Large intestine (tissue), 3 donors: ENCODE measurements at regions not wholly inside any gene's neighbourhood (a gene's known extent, or its start where the extent isn't known, plus 50 kb on each side); places are given as distances from the start of the nearest gene placed in this dataset.

Source experiments
- DNase-seq, 2 donors: peaks; one replicate each; pipeline versions ENCODE4 v3.0.0 to v3.0.0-alpha.2; 2013
- H3K27ac ChIP-seq: one replicate; pipeline ENCODE4 v1.5.1; 2013; ENCODE audit warnings: low read length
- H3K27me3 ChIP-seq: 2 replicates; pipeline ENCODE4 v1.6.1; 2013; ENCODE audit warnings: low read length; ENCODE audit not compliant: control insufficient read depth, insufficient read depth
- H3K36me3 ChIP-seq: 2 replicates; pipeline ENCODE4 v1.6.1; 2013; ENCODE audit warnings: low read length; ENCODE audit not compliant: control insufficient read depth, insufficient read depth
- H3K4me1 ChIP-seq: one replicate; pipeline ENCODE4 v1.6.1; 2013; ENCODE audit warnings: low read length; ENCODE audit not compliant: control insufficient read depth, insufficient read depth
- H3K4me3 ChIP-seq: one replicate; pipeline ENCODE4 v1.5.1; 2013; ENCODE audit warnings: low read length
- H3K9me3 ChIP-seq: one replicate; pipeline ENCODE4 v1.6.1; 2013; ENCODE audit warnings: mild to moderate bottlenecking, low read depth, low read length, moderate library complexity; ENCODE audit not compliant: control insufficient read depth
- WGBS: methylation state at CpG from one replicate; pipeline ENCODE4 v1.1.5; 2013; ENCODE audit warnings: low lambda C conversion rate; ENCODE audit not compliant: insufficient coverage; 5-methylcytosine and 5-hydroxymethylcytosine counted together

GRCh38 chr5:156186760-156187159, 140.2 kb upstream of the SGCD start:
- H3K4me3 ChIP-seq: no peak overlapping the region
- WGBS: 63% methylated on average over 1 of the region's 1 CpG

GRCh38 chr5:156188016-156188415, 138.9 kb upstream of the SGCD start:
- DNase-seq: no peak
- no peaks in the 10 kb centered on the region for H3K9me3 ChIP-seq
- 86% methylated on average over 1 of the region's 3 CpGs for WGBS

More at GRCh38 chr5:156186760-156187159, 140.2 kb upstream of the SGCD start:
- Histone ChIP-seq H3K27me3 (no peaks in the 10 kb centered on the region), H3K27ac (no peak overlapping the region), H3K9me3 (no peaks in the 10 kb centered on the region), H3K36me3 (no peaks in the 10 kb centered on the region), H3K4me1 (no peaks in the 10 kb centered on the region)
- no peak for DNase-seq

GRCh38 chr5:156189628-156190027, 137.3 kb upstream of the SGCD start:
- Histone ChIP-seq H3K4me3 (no peak overlapping the region), H3K4me1 (no peaks in the 10 kb centered on the region), H3K27ac (no peak overlapping the region), H3K36me3 (no peaks in the 10 kb centered on the region), H3K27me3 (no peaks in the 10 kb centered on the region), H3K9me3 (no peaks in the 10 kb centered on the region)
- 95% methylated on average over 2 of the region's 4 CpGs for WGBS
- DNase-seq: no peak

More at GRCh38 chr5:156188016-156188415, 138.9 kb upstream of the SGCD start:
- Histone ChIP-seq H3K36me3 (no peaks in the 10 kb centered on the region), H3K4me1 (no peaks in the 10 kb centered on the region), H3K4me3 (no peak overlapping the region), H3K27me3 (no peaks in the 10 kb centered on the region), H3K27ac (no peak overlapping the region)

- Histone ChIP-seq H3K4me1 (no peaks in the 10 kb centered on the region), H3K27me3 (no peaks in the 10 kb centered on the region), H3K36me3 (no peaks in the 10 kb centered on the region), H3K9me3 (no peaks in the 10 kb centered on the region), H3K27ac (no peak overlapping the region), H3K4me3 (no peak overlapping the region)
- no CpG with 5 or more reads among the region's 1 CpG for WGBS
- no peak for DNase-seq
Observed at GRCh38 chr5:156191547-156191946, 135.4 kb upstream of the SGCD start.

GRCh38 chr5:156197042-156197635, 129.8 kb upstream of the SGCD start:
- Histone ChIP-seq H3K9me3 (no peaks in the 10 kb centered on the region), H3K4me1 (no peaks in the 10 kb centered on the region), H3K27me3 (no peaks in the 10 kb centered on the region), H3K36me3 (no peaks in the 10 kb centered on the region), H3K27ac (no peak overlapping the region), H3K4me3 (no peak overlapping the region)
- DNase-seq: no peak
- WGBS: 76% methylated on average over 3 of the region's 3 CpGs

- H3K4me3 ChIP-seq: no peak overlapping the region
- no peaks in the 10 kb centered on the region for H3K27me3 ChIP-seq
- WGBS: no CpG with 5 or more reads among the region's 1 CpG
Observed at GRCh38 chr5:156199045-156199444, 127.9 kb upstream of the SGCD start.

GRCh38 chr5:156200938-156201787, 125.8 kb upstream of the SGCD start:
- no peaks in the 10 kb centered on the region for H3K9me3 ChIP-seq
- 89% methylated on average over 4 of the region's 8 CpGs for WGBS
- DNase-seq: no peak
- no peaks in the 10 kb centered on the region for H3K27me3 ChIP-seq
- no peaks in the 10 kb centered on the region for H3K4me1 ChIP-seq
- H3K27ac ChIP-seq: no peak overlapping the region
- H3K36me3 ChIP-seq: no peaks in the 10 kb centered on the region
- H3K4me3 ChIP-seq: no peak overlapping the region

More at GRCh38 chr5:156199045-156199444, 127.9 kb upstream of the SGCD start:
- DNase-seq: no peak
- no peaks in the 10 kb centered on the region for H3K4me1 ChIP-seq
- H3K36me3 ChIP-seq: no peaks in the 10 kb centered on the region
- no peak overlapping the region for H3K27ac ChIP-seq
- no peaks in the 10 kb centered on the region for H3K9me3 ChIP-seq

GRCh38 chr5:156201788-156202403, 125.1 kb upstream of the SGCD start:
- H3K27ac ChIP-seq: no peak overlapping the region
- H3K4me3 ChIP-seq: no peak overlapping the region
- H3K4me1 ChIP-seq: no peaks in the 10 kb centered on the region
- DNase-seq: no peak
- H3K27me3 ChIP-seq: no peaks in the 10 kb centered on the region
- no peaks in the 10 kb centered on the region for H3K36me3 ChIP-seq
- no CpG with 5 or more reads among the region's 3 CpGs for WGBS
- no peaks in the 10 kb centered on the region for H3K9me3 ChIP-seq

- DNase-seq: no peak
- Histone ChIP-seq H3K4me3 (no peak overlapping the region), H3K27me3 (no peaks in the 10 kb centered on the region), H3K4me1 (no peaks in the 10 kb centered on the region), H3K36me3 (no peaks in the 10 kb centered on the region), H3K9me3 (peaks cover 9% of the 10 kb centered on the region), H3K27ac (no peak overlapping the region)
Observed at GRCh38 chr5:156208271-156208670, 118.7 kb upstream of the SGCD start.

- 100% methylated on average over 1 of the region's 2 CpGs for WGBS
- H3K4me3 ChIP-seq: no peak overlapping the region
- H3K27ac ChIP-seq: no peak overlapping the region
- no peaks in the 10 kb centered on the region for H3K36me3 ChIP-seq
- H3K4me1 ChIP-seq: no peaks in the 10 kb centered on the region
- no peaks in the 10 kb centered on the region for H3K9me3 ChIP-seq
- DNase-seq: no peak
- no peaks in the 10 kb centered on the region for H3K27me3 ChIP-seq
Observed at GRCh38 chr5:156218367-156219158, 108.4 kb upstream of the SGCD start.
